Prostate gland (tissue), 2 donors: ENCODE measurements at regions not wholly inside any gene's neighbourhood (a gene's known extent, or its start where the extent isn't known, plus 50 kb on each side); places are given as distances from the start of the nearest gene placed in this dataset.
"Not testable (repeated sequence)": the region's sequence is repeated elsewhere in the genome, so short reads cannot be mapped to it uniquely, and the experiment has no call there.

ENCODE experiments used
- CTCF ChIP-seq, 4 experiments: fragments of 200-600 bp in 2 of 4; fragments of 450-650 bp in 2 of 4; sonication (generic) in 2 of 4; IDR thresholded peaks; 1 replicate in 3 of 4; 2 replicates in 1 of 4; pipeline ENCODE4 v1.5.1; 2016 to 2019; ENCODE audit warnings: antibody characterized with exemption in 4 of 4, mild to moderate bottlenecking in 2 of 4, moderate library complexity in 2 of 4
- POLR2A ChIP-seq: fragments of 450-650 bp; IDR thresholded peaks from one replicate; pipeline ENCODE4 v1.6.1; 2016; ENCODE audit warnings: antibody characterized with exemption, mild to moderate bottlenecking
- POLR2AphosphoS5 ChIP-seq: sonication (generic); formaldehyde crosslinking; IDR thresholded peaks from one replicate; pipeline ENCODE4 v1.6.1; 2017; ENCODE audit warnings: antibody characterized with exemption

- not testable (repeated sequence) for TF ChIP-seq CTCF (IDR thresholded peaks at IDR 0.05); POLR2AphosphoS5; POLR2A
These were observed 132.3 kb upstream of the F9 start for GRCh38 chrX:139398258-139398657.
